ENCODE measurements at regions not wholly inside any gene's neighbourhood (a gene's known extent, or its start where the extent isn't known, plus 50 kb on each side); places are given as distances from the start of the nearest gene placed in this dataset.
A peak's percentile ranks its signal among the peaks of the same experiment; 100 is the strongest.

GRCh38 chr6:106910999-106911949 is 63.3 kb downstream of the CD24 start:
- no peaks in the 10 kb centered on the region for H3K9me3 ChIP-seq
- 82 to 85% methylated on average over 7 of the region's 7 CpGs for WGBS, 2 donors
- H3K4me1 ChIP-seq = peaks cover 0 to 8% of the 10 kb centered on the region in 2 donors
- H3K36me3 ChIP-seq = no peaks in the 10 kb centered on the region
- H3K27ac ChIP-seq = no peak overlapping the region
- intact Hi-C loops (cut with DNase I) = no loop called here
- TF ChIP-seq POLR2A (IDR thresholded peaks at IDR 0.05) = no peak
- no peak for TF ChIP-seq CTCF (IDR thresholded peaks at IDR 0.05)
- H3K27me3 ChIP-seq = no peaks in the 10 kb centered on the region
- H3K4me3 ChIP-seq (replicated peaks in 1 of 3) = no peak overlapping the region
- DNase-seq = no peak

- H3K9me3 ChIP-seq = no peaks in the 10 kb centered on the region
- WGBS, 2 donors = 44 to 46% methylated on average over 3 of the region's 3 CpGs
- DNase-seq = peak; percentile 36 to 68
Measured at GRCh38 chr6:106908386-106908840, 66.1 kb downstream of the CD24 start.

GRCh38 chr6:106907754-106908153 is 66.8 kb downstream of the CD24 start:
- Histone ChIP-seq H3K27ac (peak overlapping the region in 1 of 3 donors; percentile 14), H3K27me3 (no peaks in the 10 kb centered on the region), H3K9me3 (no peaks in the 10 kb centered on the region), H3K4me3 (replicated peaks in 1 of 3) (no peak overlapping the region), H3K36me3 (no peaks in the 10 kb centered on the region), H3K4me1 (peaks cover 0 to 8% of the 10 kb centered on the region in 2 donors)
- DNase-seq = no peak
- TF ChIP-seq CTCF (IDR thresholded peaks at IDR 0.05) = no peak
- no peak for TF ChIP-seq POLR2A (IDR thresholded peaks at IDR 0.05)
- 86 to 95% methylated on average over 1 of the region's 1 CpG for WGBS, 2 donors
- intact Hi-C loops (cut with DNase I) = no loop called here

More at GRCh38 chr6:106908386-106908840, 66.1 kb downstream of the CD24 start:
- H3K4me1 ChIP-seq = peaks cover 0 to 8% of the 10 kb centered on the region in 2 donors
- intact Hi-C loops (cut with DNase I) = no loop called here
- no peaks in the 10 kb centered on the region for H3K27me3 ChIP-seq
- H3K27ac ChIP-seq = peak overlapping the region in 1 of 3 donors; percentile 14
- no peak overlapping the region for H3K4me3 ChIP-seq (replicated peaks in 1 of 3)
- TF ChIP-seq POLR2A (IDR thresholded peaks at IDR 0.05) (no peak), CTCF (IDR thresholded peaks at IDR 0.05) (no peak)
- H3K36me3 ChIP-seq = no peaks in the 10 kb centered on the region

- intact Hi-C loops (cut with DNase I) = no loop called here
- no peak for DNase-seq
- Histone ChIP-seq H3K9me3 (no peaks in the 10 kb centered on the region), H3K36me3 (no peaks in the 10 kb centered on the region), H3K27ac (no peak overlapping the region), H3K27me3 (no peaks in the 10 kb centered on the region), H3K4me3 (replicated peaks in 1 of 3) (no peak overlapping the region), H3K4me1 (peaks cover 0 to 8% of the 10 kb centered on the region in 2 donors)
- 88 to 90% methylated on average over 6 of the region's 6 CpGs for WGBS, 2 donors
- TF ChIP-seq CTCF (IDR thresholded peaks at IDR 0.05) = no peak
- no peak for TF ChIP-seq POLR2A (IDR thresholded peaks at IDR 0.05)
Measured at GRCh38 chr6:106906232-106906631, 68.3 kb downstream of the CD24 start.

GRCh38 chr6:106903299-106903698 is 71.2 kb downstream of the CD24 start:
- 74 to 76% methylated on average over 4 of the region's 4 CpGs for WGBS, 2 donors
- TF ChIP-seq CTCF (IDR thresholded peaks at IDR 0.05) (no peak), POLR2A (IDR thresholded peaks at IDR 0.05) (no peak)
- Histone ChIP-seq H3K4me3 (replicated peaks in 1 of 3) (no peak overlapping the region), H3K9me3 (no peaks in the 10 kb centered on the region), H3K36me3 (no peaks in the 10 kb centered on the region), H3K4me1 (peaks cover 0 to 4% of the 10 kb centered on the region in 2 donors), H3K27me3 (no peaks in the 10 kb centered on the region), H3K27ac (no peak overlapping the region)
- no peak for DNase-seq
- intact Hi-C loops (cut with DNase I) = no loop called here

Data from thyroid gland (tissue), 4 donors.